ENCODE measurements at regions not wholly inside any gene's neighbourhood (a gene's known extent, or its start where the extent isn't known, plus 50 kb on each side); places are given as distances from the start of the nearest gene placed in this dataset.

GRCh38 chr12:54759751-54760150 lies 94.6 kb upstream of the MUCL1 start:
- DNase-seq (ENCODE audit: unreplicated experiment) = peak; percentile 69
- POLR2A ChIA-PET = interaction anchor here (0.6 to 0.7 kb wide), 2 partner anchors 122 to 159 kb away, joined by 3 read pairs; no protein-coding TSS in a partner anchor
- H3K36me3 Mint-ChIP-seq (ENCODE audit: insufficient read depth, unreplicated experiment) = no peaks in the 10 kb centered on the region
- BruUV-seq (replicated peaks) = no TSS peak
- CTCF ChIA-PET = interaction anchor here (0.6 to 6.0 kb wide), 29 partner anchors 8 to 792 kb away, joined by 3 to 74 read pairs (median 4); no protein-coding TSS in a partner anchor
- peaks cover 55% of the 10 kb centered on the region for H3K27me3 Mint-ChIP-seq (ENCODE audit: insufficient read depth, unreplicated experiment)
- peak; percentile 60 for TF ChIP-seq CTCF (IDR thresholded peaks at IDR 0.05; ENCODE audit: unreplicated experiment)
- intact Hi-C loops (cut with micrococcal nuclease) = loop anchor here (1.0 to 5.0 kb wide), 4 partner anchors 95 to 383 kb away; partner anchors contain the start of gene MUCL1
- no peak overlapping the region for H3K4me3 Mint-ChIP-seq (ENCODE audit: unreplicated experiment)
- H3K27ac Mint-ChIP-seq (ENCODE audit: low read depth, unreplicated experiment) = no peak overlapping the region
- no peaks in the 10 kb centered on the region for H3K9me3 Mint-ChIP-seq (ENCODE audit: unreplicated experiment)
- no peaks in the 10 kb centered on the region for H3K4me1 Mint-ChIP-seq (ENCODE audit: insufficient read depth, unreplicated experiment)

GRCh38 chr12:54751493-54751892 lies 102.8 kb upstream of the MUCL1 start:
- no peak overlapping the region for H3K27ac Mint-ChIP-seq (ENCODE audit: low read depth, unreplicated experiment)
- H3K9me3 Mint-ChIP-seq (ENCODE audit: unreplicated experiment) = no peaks in the 10 kb centered on the region
- H3K4me3 Mint-ChIP-seq (ENCODE audit: unreplicated experiment) = no peak overlapping the region
- ChIA-PET POLR2A (interaction anchor here (0.6 to 0.7 kb wide), 2 partner anchors 67 to 149 kb away, joined by 3 read pairs; no protein-coding TSS in a partner anchor), CTCF (interaction anchor here (0.6 to 4.4 kb wide), 11 partner anchors 8 to 321 kb away, joined by 3 to 116 read pairs (median 4); no protein-coding TSS in a partner anchor)
- no peak for TF ChIP-seq CTCF (IDR thresholded peaks at IDR 0.05; ENCODE audit: unreplicated experiment)
- H3K27me3 Mint-ChIP-seq (ENCODE audit: insufficient read depth, unreplicated experiment) = peaks cover 67% of the 10 kb centered on the region
- intact Hi-C loops (cut with micrococcal nuclease) = no loop called here
- no peaks in the 10 kb centered on the region for H3K36me3 Mint-ChIP-seq (ENCODE audit: insufficient read depth, unreplicated experiment)
- DNase-seq (ENCODE audit: unreplicated experiment) = no peak
- BruUV-seq (replicated peaks) = no TSS peak
- no peaks in the 10 kb centered on the region for H3K4me1 Mint-ChIP-seq (ENCODE audit: insufficient read depth, unreplicated experiment)

GRCh38 chr12:54749191-54749818 lies 101.1 kb upstream of the DCD start:
- TF ChIP-seq CTCF (IDR thresholded peaks at IDR 0.05; ENCODE audit: unreplicated experiment) = peak; percentile 64
- no peaks in the 10 kb centered on the region for H3K36me3 Mint-ChIP-seq (ENCODE audit: insufficient read depth, unreplicated experiment)
- H3K27me3 Mint-ChIP-seq (ENCODE audit: insufficient read depth, unreplicated experiment) = peaks cover 45% of the 10 kb centered on the region
- peak; percentile 64 for DNase-seq (ENCODE audit: unreplicated experiment)
- H3K4me3 Mint-ChIP-seq (ENCODE audit: unreplicated experiment) = no peak overlapping the region
- BruUV-seq (replicated peaks) = no TSS peak
- POLR2A ChIA-PET = no interaction called here
- H3K9me3 Mint-ChIP-seq (ENCODE audit: unreplicated experiment) = no peaks in the 10 kb centered on the region
- intact Hi-C loops (cut with micrococcal nuclease) = loop anchor here (1.0 to 2.0 kb wide), 3 partner anchors 47 to 209 kb away; partner anchors contain the start of gene MUCL1
- H3K27ac Mint-ChIP-seq (ENCODE audit: low read depth, unreplicated experiment) = no peak overlapping the region
- CTCF ChIA-PET = interaction anchor here (0.5 to 4.4 kb wide), 62 partner anchors 9 to 390 kb away, joined by 3 to 116 read pairs (median 4); partner anchors contain the start of gene MUCL1
- no peaks in the 10 kb centered on the region for H3K4me1 Mint-ChIP-seq (ENCODE audit: insufficient read depth, unreplicated experiment)

GRCh38 chr12:54744590-54744989 lies 96.4 kb upstream of the DCD start:
- ChIA-PET POLR2A (no interaction called here), CTCF (interaction anchor here (0.7 to 1.3 kb wide), 6 partner anchors 10 to 213 kb away, joined by 3 to 10 read pairs (median 4); no protein-coding TSS in a partner anchor)
- Mint-ChIP-seq H3K36me3 (ENCODE audit: insufficient read depth, unreplicated experiment) (no peaks in the 10 kb centered on the region), H3K27ac (ENCODE audit: low read depth, unreplicated experiment) (no peak overlapping the region), H3K9me3 (ENCODE audit: unreplicated experiment) (no peaks in the 10 kb centered on the region), H3K4me3 (ENCODE audit: unreplicated experiment) (no peak overlapping the region), H3K27me3 (ENCODE audit: insufficient read depth, unreplicated experiment) (peaks cover 12% of the 10 kb centered on the region), H3K4me1 (ENCODE audit: insufficient read depth, unreplicated experiment) (no peaks in the 10 kb centered on the region)
- no peak for TF ChIP-seq CTCF (IDR thresholded peaks at IDR 0.05; ENCODE audit: unreplicated experiment)
- BruUV-seq (replicated peaks) = no TSS peak
- no peak for DNase-seq (ENCODE audit: unreplicated experiment)
- intact Hi-C loops (cut with micrococcal nuclease) = no loop called here
